Transverse colon (tissue), 3 donors: ENCODE measurements at regions not wholly inside any gene's neighbourhood (a gene's known extent, or its start where the extent isn't known, plus 50 kb on each side); places are given as distances from the start of the nearest gene placed in this dataset.

Source experiments
- EP300 ChIP-seq: sonication (generic); formaldehyde crosslinking; IDR thresholded peaks from one replicate; pipeline ENCODE4 v1.6.1; 2017; ENCODE audit warnings: antibody characterized with exemption, low read depth
- POLR2A ChIP-seq: fragments of 450-650 bp; IDR thresholded peaks from one replicate; pipeline ENCODE4 v1.6.1; 2016; ENCODE audit warnings: antibody characterized with exemption, mild to moderate bottlenecking, moderate library complexity
- TF ChIP-seq, protein P1 (sequence below), 5 experiments: fragments of 200-600 bp in 3 of 5; fragments of 450-650 bp in 2 of 5; sonication (generic) in 3 of 5; IDR thresholded peaks; 1 replicate in 2 of 5; 2 replicates in 3 of 5; pipeline ENCODE4 v1.5.1; 2016 to 2017; ENCODE audit warnings: antibody characterized with exemption in 5 of 5, inconsistent platforms in 3 of 5, mild to moderate bottlenecking in 2 of 5, moderate library complexity in 1 of 5

DNA sequence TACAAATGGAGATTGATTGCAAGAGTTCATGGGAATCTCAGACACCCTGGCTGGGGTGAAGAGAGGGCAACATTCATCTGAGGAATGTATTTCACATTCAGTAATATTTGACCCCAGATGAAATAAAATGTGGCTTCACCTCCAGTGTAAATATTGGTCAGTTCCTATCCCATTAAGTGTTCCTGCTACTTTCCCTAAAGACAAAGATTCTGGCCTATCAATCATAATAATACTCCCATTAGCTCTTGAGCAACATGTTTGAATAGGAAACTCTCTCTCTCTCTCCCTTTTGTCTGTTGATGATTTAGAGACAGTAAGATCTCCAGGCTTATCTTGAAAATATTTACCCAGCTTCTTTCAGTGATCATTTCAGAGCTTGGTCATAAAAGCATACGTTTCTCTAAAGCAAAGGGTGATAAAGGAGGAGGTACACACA is 70.1 kb downstream of the KCNJ2 start:
- TF ChIP-seq, protein P1, sequence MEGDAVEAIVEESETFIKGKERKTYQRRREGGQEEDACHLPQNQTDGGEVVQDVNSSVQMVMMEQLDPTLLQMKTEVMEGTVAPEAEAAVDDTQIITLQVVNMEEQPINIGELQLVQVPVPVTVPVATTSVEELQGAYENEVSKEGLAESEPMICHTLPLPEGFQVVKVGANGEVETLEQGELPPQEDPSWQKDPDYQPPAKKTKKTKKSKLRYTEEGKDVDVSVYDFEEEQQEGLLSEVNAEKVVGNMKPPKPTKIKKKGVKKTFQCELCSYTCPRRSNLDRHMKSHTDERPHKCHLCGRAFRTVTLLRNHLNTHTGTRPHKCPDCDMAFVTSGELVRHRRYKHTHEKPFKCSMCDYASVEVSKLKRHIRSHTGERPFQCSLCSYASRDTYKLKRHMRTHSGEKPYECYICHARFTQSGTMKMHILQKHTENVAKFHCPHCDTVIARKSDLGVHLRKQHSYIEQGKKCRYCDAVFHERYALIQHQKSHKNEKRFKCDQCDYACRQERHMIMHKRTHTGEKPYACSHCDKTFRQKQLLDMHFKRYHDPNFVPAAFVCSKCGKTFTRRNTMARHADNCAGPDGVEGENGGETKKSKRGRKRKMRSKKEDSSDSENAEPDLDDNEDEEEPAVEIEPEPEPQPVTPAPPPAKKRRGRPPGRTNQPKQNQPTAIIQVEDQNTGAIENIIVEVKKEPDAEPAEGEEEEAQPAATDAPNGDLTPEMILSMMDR (IDR thresholded peaks at IDR 0.05) = no peak
- no peak for TF ChIP-seq POLR2A
- no peak for TF ChIP-seq EP300
